ENCODE measurements at regions not wholly inside any gene's neighbourhood (a gene's known extent, or its start where the extent isn't known, plus 50 kb on each side); places are given as distances from the start of the nearest gene placed in this dataset.

DNA sequence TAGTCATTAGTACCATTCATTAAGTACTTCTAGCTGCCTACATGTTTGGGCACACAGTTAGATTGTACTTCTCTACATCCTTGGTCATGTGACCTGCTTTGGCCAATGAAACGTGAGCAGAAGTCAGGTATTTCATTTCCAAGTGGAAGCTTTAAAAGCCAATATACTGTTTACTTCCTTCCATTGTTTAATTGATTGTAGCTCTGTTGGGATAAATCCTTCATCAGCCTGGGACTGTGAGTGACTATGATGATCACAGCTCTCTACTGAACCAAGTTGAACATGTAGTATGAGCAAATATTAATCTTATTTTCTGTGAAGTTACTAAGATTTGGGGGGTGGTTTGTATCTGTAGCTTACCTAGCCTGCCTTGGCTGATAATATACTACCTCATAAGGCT is 116.5 kb upstream of the ROPN1 start:
- Mint-ChIP-seq H3K4me1 (ENCODE audit: unreplicated experiment) (no peaks in the 10 kb centered on the region), H3K27ac (ENCODE audit: unreplicated experiment) (no peak overlapping the region), H3K36me3 (ENCODE audit: unreplicated experiment) (no peaks in the 10 kb centered on the region), H3K27me3 (ENCODE audit: unreplicated experiment) (no peaks in the 10 kb centered on the region), H3K4me3 (ENCODE audit: unreplicated experiment) (no peak overlapping the region), H3K9me3 (ENCODE audit: unreplicated experiment) (no peaks in the 10 kb centered on the region)
- no peak for DNase-seq (ENCODE audit: extremely low spot score, unreplicated experiment)
- TF ChIP-seq, protein P1, sequence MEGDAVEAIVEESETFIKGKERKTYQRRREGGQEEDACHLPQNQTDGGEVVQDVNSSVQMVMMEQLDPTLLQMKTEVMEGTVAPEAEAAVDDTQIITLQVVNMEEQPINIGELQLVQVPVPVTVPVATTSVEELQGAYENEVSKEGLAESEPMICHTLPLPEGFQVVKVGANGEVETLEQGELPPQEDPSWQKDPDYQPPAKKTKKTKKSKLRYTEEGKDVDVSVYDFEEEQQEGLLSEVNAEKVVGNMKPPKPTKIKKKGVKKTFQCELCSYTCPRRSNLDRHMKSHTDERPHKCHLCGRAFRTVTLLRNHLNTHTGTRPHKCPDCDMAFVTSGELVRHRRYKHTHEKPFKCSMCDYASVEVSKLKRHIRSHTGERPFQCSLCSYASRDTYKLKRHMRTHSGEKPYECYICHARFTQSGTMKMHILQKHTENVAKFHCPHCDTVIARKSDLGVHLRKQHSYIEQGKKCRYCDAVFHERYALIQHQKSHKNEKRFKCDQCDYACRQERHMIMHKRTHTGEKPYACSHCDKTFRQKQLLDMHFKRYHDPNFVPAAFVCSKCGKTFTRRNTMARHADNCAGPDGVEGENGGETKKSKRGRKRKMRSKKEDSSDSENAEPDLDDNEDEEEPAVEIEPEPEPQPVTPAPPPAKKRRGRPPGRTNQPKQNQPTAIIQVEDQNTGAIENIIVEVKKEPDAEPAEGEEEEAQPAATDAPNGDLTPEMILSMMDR (IDR thresholded peaks at IDR 0.05): no peak

DNA sequence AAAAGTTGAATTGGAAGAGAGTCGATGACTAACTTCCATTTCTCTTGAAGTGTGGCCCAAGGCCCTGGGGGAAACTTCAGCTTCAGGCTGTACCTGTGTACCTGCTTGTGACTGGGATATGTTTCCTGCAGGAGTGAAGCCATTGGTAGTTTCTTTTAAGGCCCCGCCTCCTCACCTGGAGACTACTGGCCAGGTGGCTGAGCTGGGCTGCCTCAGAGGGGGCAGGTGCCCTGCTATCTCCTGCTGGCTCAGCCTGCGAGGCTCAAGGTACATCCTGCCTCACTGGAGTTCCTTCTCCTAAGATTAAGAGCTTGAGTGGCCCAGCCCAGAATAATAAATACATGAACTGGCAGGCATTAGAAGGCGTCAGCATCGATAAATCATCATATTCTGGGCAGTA is 121.6 kb upstream of the ROPN1 start:
- TF ChIP-seq, protein P1 (IDR thresholded peaks at IDR 0.05): no peak
- H3K27me3 Mint-ChIP-seq (ENCODE audit: unreplicated experiment): no peaks in the 10 kb centered on the region
- H3K4me3 Mint-ChIP-seq (ENCODE audit: unreplicated experiment): no peak overlapping the region
- no peak for DNase-seq (ENCODE audit: extremely low spot score, unreplicated experiment)
- no peaks in the 10 kb centered on the region for H3K9me3 Mint-ChIP-seq (ENCODE audit: unreplicated experiment)
- no peak overlapping the region for H3K27ac Mint-ChIP-seq (ENCODE audit: unreplicated experiment)
- peaks cover 25% of the 10 kb centered on the region for H3K4me1 Mint-ChIP-seq (ENCODE audit: unreplicated experiment)
- no peaks in the 10 kb centered on the region for H3K36me3 Mint-ChIP-seq (ENCODE audit: unreplicated experiment)

DNA sequence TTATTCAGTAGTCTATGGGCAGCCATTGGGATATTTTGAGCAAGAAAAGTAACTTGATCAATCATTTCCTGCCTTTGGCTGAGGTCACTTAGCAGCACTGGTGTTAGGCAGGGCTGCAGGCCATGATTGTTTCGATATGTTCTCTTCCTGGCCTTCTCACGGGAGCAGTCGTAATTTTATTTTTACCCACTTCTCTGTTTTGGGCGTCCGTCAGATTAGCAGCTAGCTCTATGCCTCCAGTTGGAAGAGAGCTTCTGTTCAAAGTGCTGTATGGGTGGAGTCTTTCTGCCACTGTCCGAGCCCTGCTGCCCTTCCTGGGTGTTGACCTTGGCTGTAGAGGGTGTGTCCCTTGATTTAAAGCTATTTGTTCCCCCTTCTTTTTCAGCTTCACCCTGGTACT is 123.4 kb upstream of the ROPN1 start:
- Mint-ChIP-seq H3K36me3 (ENCODE audit: unreplicated experiment) (no peaks in the 10 kb centered on the region), H3K9me3 (ENCODE audit: unreplicated experiment) (no peaks in the 10 kb centered on the region), H3K27me3 (ENCODE audit: unreplicated experiment) (no peaks in the 10 kb centered on the region), H3K4me3 (ENCODE audit: unreplicated experiment) (no peak overlapping the region), H3K27ac (ENCODE audit: unreplicated experiment) (no peak overlapping the region), H3K4me1 (ENCODE audit: unreplicated experiment) (peaks cover 43% of the 10 kb centered on the region)
- no peak for DNase-seq (ENCODE audit: extremely low spot score, unreplicated experiment)
- TF ChIP-seq, protein P1 (IDR thresholded peaks at IDR 0.05): no peak

DNA sequence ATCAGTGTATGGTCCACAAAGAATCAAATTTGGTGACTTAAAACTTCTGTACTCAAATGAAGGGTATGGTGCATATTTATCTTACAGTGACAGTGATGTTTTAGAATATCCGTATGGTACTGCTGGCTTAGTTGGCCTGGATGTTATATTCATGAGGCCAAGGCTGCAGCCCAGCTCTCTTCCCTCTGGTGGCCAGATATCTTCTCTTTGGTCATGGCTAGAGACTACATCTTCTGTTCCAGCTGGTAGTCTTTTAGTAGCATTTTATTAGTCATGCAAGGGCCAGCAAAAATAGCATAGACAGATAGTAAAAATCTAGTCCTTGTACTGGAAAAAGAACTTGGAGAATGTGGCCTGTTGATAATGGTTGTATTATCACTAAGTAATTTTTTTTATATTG is 124.0 kb upstream of the ROPN1 start:
- TF ChIP-seq, protein P1 (IDR thresholded peaks at IDR 0.05): no peak
- Mint-ChIP-seq H3K36me3 (ENCODE audit: unreplicated experiment) (no peaks in the 10 kb centered on the region), H3K4me3 (ENCODE audit: unreplicated experiment) (no peak overlapping the region), H3K9me3 (ENCODE audit: unreplicated experiment) (no peaks in the 10 kb centered on the region), H3K27me3 (ENCODE audit: unreplicated experiment) (no peaks in the 10 kb centered on the region), H3K27ac (ENCODE audit: unreplicated experiment) (no peak overlapping the region), H3K4me1 (ENCODE audit: unreplicated experiment) (peaks cover 43% of the 10 kb centered on the region)
- DNase-seq (ENCODE audit: extremely low spot score, unreplicated experiment): no peak

DNA sequence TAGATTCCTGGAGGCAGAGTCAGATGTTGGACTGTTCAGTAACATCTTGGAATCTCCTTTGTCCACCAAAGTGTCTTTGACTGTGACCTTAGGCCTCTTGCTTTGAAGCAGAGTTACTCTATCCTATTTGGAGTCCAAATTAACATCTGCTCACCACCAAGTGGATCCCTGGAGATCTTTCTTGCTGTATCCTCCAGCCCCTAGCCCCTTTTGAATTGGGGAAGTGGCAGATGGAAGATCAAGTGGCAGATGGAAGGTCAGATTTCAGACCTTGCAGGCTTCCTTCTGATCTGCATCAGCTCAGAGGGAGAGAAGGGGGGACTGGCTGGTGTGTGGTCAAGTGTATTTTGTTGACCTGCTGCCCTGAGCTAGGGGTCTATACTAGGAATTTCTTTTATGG is 125.0 kb upstream of the ROPN1 start:
- no peak overlapping the region for H3K27ac Mint-ChIP-seq (ENCODE audit: unreplicated experiment)

More for the DNA sequence above, 125.0 kb upstream of the ROPN1 start:
- Mint-ChIP-seq H3K36me3 (ENCODE audit: unreplicated experiment) (no peaks in the 10 kb centered on the region), H3K4me1 (ENCODE audit: unreplicated experiment) (peaks cover 43% of the 10 kb centered on the region), H3K9me3 (ENCODE audit: unreplicated experiment) (no peaks in the 10 kb centered on the region), H3K27me3 (ENCODE audit: unreplicated experiment) (no peaks in the 10 kb centered on the region), H3K4me3 (ENCODE audit: unreplicated experiment) (no peak overlapping the region)
- TF ChIP-seq, protein P1 (IDR thresholded peaks at IDR 0.05): no peak
- no peak for DNase-seq (ENCODE audit: extremely low spot score, unreplicated experiment)

Data from osteocyte (in vitro differentiated cells).